ENCODE measurements at regions not wholly inside any gene's neighbourhood (a gene's known extent, or its start where the extent isn't known, plus 50 kb on each side); places are given as distances from the start of the nearest gene placed in this dataset.

DNA sequence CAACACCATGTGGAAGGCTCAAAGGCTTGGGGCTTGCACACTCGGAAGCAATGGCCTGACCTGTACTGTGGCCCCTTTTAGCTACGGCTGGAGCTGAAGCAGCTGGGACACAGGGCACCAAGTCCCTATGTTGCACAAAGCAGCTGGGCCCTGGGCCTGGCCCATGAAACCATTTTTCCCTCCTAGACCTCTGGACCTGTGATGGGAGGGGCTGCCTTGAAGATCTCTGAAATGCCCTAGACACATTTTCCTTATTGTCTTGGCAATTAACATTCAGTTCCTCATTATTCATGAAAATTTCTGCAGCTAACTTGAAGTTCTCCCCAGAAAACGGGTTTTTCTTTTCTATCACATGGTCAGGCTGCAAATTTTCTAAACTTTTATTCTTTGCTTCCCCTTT is 85.6 kb upstream of the ALDH1A3 start:
- TF ChIP-seq, protein P1, sequence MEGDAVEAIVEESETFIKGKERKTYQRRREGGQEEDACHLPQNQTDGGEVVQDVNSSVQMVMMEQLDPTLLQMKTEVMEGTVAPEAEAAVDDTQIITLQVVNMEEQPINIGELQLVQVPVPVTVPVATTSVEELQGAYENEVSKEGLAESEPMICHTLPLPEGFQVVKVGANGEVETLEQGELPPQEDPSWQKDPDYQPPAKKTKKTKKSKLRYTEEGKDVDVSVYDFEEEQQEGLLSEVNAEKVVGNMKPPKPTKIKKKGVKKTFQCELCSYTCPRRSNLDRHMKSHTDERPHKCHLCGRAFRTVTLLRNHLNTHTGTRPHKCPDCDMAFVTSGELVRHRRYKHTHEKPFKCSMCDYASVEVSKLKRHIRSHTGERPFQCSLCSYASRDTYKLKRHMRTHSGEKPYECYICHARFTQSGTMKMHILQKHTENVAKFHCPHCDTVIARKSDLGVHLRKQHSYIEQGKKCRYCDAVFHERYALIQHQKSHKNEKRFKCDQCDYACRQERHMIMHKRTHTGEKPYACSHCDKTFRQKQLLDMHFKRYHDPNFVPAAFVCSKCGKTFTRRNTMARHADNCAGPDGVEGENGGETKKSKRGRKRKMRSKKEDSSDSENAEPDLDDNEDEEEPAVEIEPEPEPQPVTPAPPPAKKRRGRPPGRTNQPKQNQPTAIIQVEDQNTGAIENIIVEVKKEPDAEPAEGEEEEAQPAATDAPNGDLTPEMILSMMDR (IDR thresholded peaks at IDR 0.05), result no peak
- TF ChIP-seq POLR2A (IDR thresholded peaks at IDR 0.05), result no peak
